GM12878 (cell line): ENCODE measurements at regions not wholly inside any gene's neighbourhood (a gene's known extent, or its start where the extent isn't known, plus 50 kb on each side); places are given as distances from the start of the nearest gene placed in this dataset.
"Not testable (repeated sequence)": the region's sequence is repeated elsewhere in the genome, so short reads cannot be mapped to it uniquely, and the experiment has no call there.

ENCODE experiments used
- ATAC-seq: fragments of 200-7000 bp; cut with Tn5 transposase; 3 replicates; pipeline ENCODE4 v1.9.1; 2020; ENCODE audit warnings: mild to moderate bottlenecking, moderate library complexity
- BruUV-seq: library from RNA; stranded (reverse); fragments of 400-500 nt; replicated peaks from 2 replicates; lab custom pipeline; 2021; lab: Mats Ljungman, UMichigan
- CTCF ChIA-PET: fragments of 300-600 bp; sonication (Branson Sonifier 250); formaldehyde crosslinking; extraction: SDS; loops from one replicate; lab custom pipeline; 2021; ENCODE audit warnings: inconsistent platforms; lab: Yijun Ruan, JAX
- POLR2A ChIA-PET: fragments of 350-600 bp; formaldehyde crosslinking; extraction: SDS; loops from one replicate; lab custom pipeline; 2021; ENCODE audit warnings: inconsistent platforms; lab: Charles Lee
- RAD21 ChIA-PET: fragments of 300-600 bp; sonication (Branson Sonifier 250); formaldehyde crosslinking; loops from one replicate; lab custom pipeline; 2023; ENCODE audit warnings: antibody characterized with exemption; ENCODE audit not compliant: unreplicated experiment; lab: Charles Lee
- SMC1A ChIA-PET: fragments of 300-600 bp; sonication (Branson Sonifier 250); formaldehyde crosslinking; loops from one replicate; lab custom pipeline; 2023; ENCODE audit not compliant: unreplicated experiment, uncharacterized antibody; lab: Charles Lee
- DNase-seq: peaks from one replicate; pipeline ENCODE4 v3.0.0-alpha.2; 2011; ENCODE audit warnings: low read depth, low spot score
- FAIRE-seq: peaks from 3 replicates; lab custom pipeline; 2011; peaks lifted over from hg19 to GRCh38; lab: Jason Lieb, UNC
- H2AFZ ChIP-seq: 2 replicates; pipeline ENCODE4 v1.6.0; 2011; ENCODE audit warnings: low read depth, low read length, control low read depth; ENCODE audit not compliant: control insufficient read depth
- H3K27ac ChIP-seq: 2 replicates; pipeline ENCODE4 v1.5.1; 2011; ENCODE audit warnings: control low read depth; ENCODE audit not compliant: control insufficient read depth, insufficient read depth
- H3K27me3 ChIP-seq, 2 experiments: replicated peaks in 1 of 2; 2 replicates each; pipeline versions ENCODE4 v1.6.0 to v1.6.1; 2011; ENCODE audit warnings: low read length in 1 of 2; ENCODE audit not compliant: control insufficient read depth in 2 of 2, insufficient read depth in 2 of 2
- H3K36me3 ChIP-seq, 2 experiments: 2 replicates each; pipeline ENCODE4 v1.5.1; 2011; ENCODE audit warnings: low read length in 1 of 2; ENCODE audit not compliant: control insufficient read depth in 2 of 2, insufficient read depth in 2 of 2
- H3K4me1 ChIP-seq: 2 replicates; pipeline ENCODE4 v1.6.1; 2011; ENCODE audit warnings: mild to moderate bottlenecking, low read length, moderate library complexity, mixed read lengths; ENCODE audit not compliant: control insufficient read depth, insufficient read depth
- H3K4me2 ChIP-seq: 2 replicates; pipeline ENCODE4 v1.6.0; 2011; ENCODE audit warnings: control low read depth; ENCODE audit not compliant: control insufficient read depth, insufficient read depth
- H3K4me3 ChIP-seq: fragments of 200-600 bp; sonication (generic); 2 replicates; pipeline ENCODE4 v1.5.1; 2016
- H3K79me2 ChIP-seq: 2 replicates; pipeline ENCODE4 v1.6.0; 2011; ENCODE audit warnings: low read length; ENCODE audit not compliant: control insufficient read depth, insufficient read depth
- H3K9ac ChIP-seq: 2 replicates; pipeline ENCODE4 v1.8.0; 2011; ENCODE audit warnings: low read length, control low read depth, mixed read lengths; ENCODE audit not compliant: control insufficient read depth, insufficient read depth
- H3K9me3 ChIP-seq: replicated peaks from 3 replicates; pipeline ENCODE4 v1.5.1; 2011; ENCODE audit warnings: mild to moderate bottlenecking, low read length; ENCODE audit not compliant: control insufficient read depth, insufficient read depth
- H4K20me1 ChIP-seq: 2 replicates; pipeline ENCODE4 v1.6.0; 2011; ENCODE audit not compliant: control insufficient read depth, insufficient read depth
- BACH1 ChIP-seq: fragments of 450-650 bp; IDR thresholded peaks from 2 replicates; pipeline ENCODE4 v1.6.1; 2017; ENCODE audit warnings: mild to moderate bottlenecking, borderline replicate concordance
- CBX5 ChIP-seq: sonication (generic); IDR thresholded peaks from 2 replicates; pipeline ENCODE4 v1.6.1; 2016; ENCODE audit warnings: low read depth, moderate library complexity, mild to moderate bottlenecking, inconsistent platforms
- EED ChIP-seq: sonication (generic); IDR thresholded peaks from 2 replicates; pipeline ENCODE4 v1.6.1; 2016; ENCODE audit warnings: antibody characterized with exemption, low read depth
- FOXK2 ChIP-seq: fragments of 450-650 bp; IDR thresholded peaks from 2 replicates; pipeline ENCODE4 v1.6.1; 2017; ENCODE audit warnings: mild to moderate bottlenecking, moderate library complexity
- MAX ChIP-seq: IDR thresholded peaks from 2 replicates; pipeline ENCODE4 v1.6.1; 2012; ENCODE audit warnings: low read depth, low read length, improper control_type of control experiment
- MTA3 ChIP-seq: IDR thresholded peaks from 2 replicates; pipeline ENCODE4 v1.6.1; 2012; ENCODE audit warnings: low read length, inconsistent platforms, borderline replicate concordance
- NFYA ChIP-seq: IDR thresholded peaks from 2 replicates; pipeline ENCODE4 v1.6.1; 2011; ENCODE audit warnings: low read depth, mild to moderate bottlenecking, low read length, improper control_type of control experiment, borderline replicate concordance
- POLR2A ChIP-seq: IDR thresholded peaks from 2 replicates; pipeline ENCODE4 v1.6.1; 2011; ENCODE audit warnings: low read depth, mild to moderate bottlenecking, low read length
- SREBF1 ChIP-seq: IDR thresholded peaks from 2 replicates; pipeline ENCODE4 v1.6.1; 2012; ENCODE audit warnings: mild to moderate bottlenecking, low read length
- SUZ12 ChIP-seq: fragments of 200-600 bp; sonication (generic); IDR thresholded peaks from one replicate; pipeline ENCODE4 v1.6.1; 2018; ENCODE audit warnings: antibody characterized with exemption, mild to moderate bottlenecking; ENCODE audit not compliant: unreplicated experiment
- TCF7 ChIP-seq: IDR thresholded peaks from 2 replicates; pipeline ENCODE4 v1.6.1; 2014; ENCODE audit warnings: antibody characterized with exemption, borderline replicate concordance
- ZBTB33 ChIP-seq: fragments of 450-650 bp; IDR thresholded peaks from 2 replicates; pipeline ENCODE4 v1.6.1; 2017; ENCODE audit warnings: mild to moderate bottlenecking
- ZNF217 ChIP-seq: fragments of 450-650 bp; IDR thresholded peaks from 2 replicates; pipeline ENCODE4 v1.6.1; 2017; ENCODE audit warnings: antibody characterized with exemption, mild to moderate bottlenecking
- WGBS: methylation state at CpG from one replicate; pipeline ENCODE4 v1.1.6; 2016; ENCODE audit warnings: low lambda C conversion rate; ENCODE audit not compliant: insufficient replicate concordance, insufficient coverage; ENCODE audit errors: missing lambda C conversion rate; 5-methylcytosine and 5-hydroxymethylcytosine counted together
- in situ Hi-C: fragments of 300-500 bp; cut with MboI; formaldehyde crosslinking; loops from 9 replicates; pipeline ENCODE4 v1.14.3; 2018; ENCODE audit warnings: mixed read lengths
- intact Hi-C: fragments of 100-400 bp; cut with micrococcal nuclease; formaldehyde crosslinking; loops from one replicate; pipeline ENCODE4 v1.14.2; 2022; ENCODE audit not compliant: unreplicated experiment
- TF ChIP-seq, protein P1 (sequence below): IDR thresholded peaks from 2 replicates; pipeline ENCODE4 v1.6.1; 2011; ENCODE audit warnings: low read depth, low read length, improper control_type of control experiment, borderline replicate concordance

DNA sequence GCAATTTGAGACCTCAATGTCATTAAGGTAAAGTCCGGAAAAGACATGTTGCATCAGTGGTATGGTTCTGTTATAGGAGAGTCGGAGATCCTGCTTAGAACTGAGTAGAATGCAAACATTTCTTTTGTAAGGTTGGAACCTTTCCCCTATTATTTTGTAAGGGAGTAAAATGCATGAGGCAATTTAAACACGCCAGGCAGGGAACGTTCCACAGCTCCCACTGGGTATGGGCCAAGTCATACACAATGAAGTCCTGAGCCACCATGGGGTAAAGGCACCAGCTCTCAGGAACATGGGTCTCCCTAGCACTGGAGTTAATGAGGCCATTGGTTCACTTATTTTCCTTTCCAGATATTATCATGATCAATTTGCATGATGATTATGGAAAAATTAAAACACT, 116.6 kb upstream of the NR2F2 start:
- no TSS peak for BruUV-seq
- POLR2A ChIA-PET: no interaction called here
- no peak for FAIRE-seq

GRCh38 chr15:96216481-96216880, 114.0 kb upstream of the NR2F2 start:
- in situ Hi-C loops, H3K36me3 ChIP-seq, H3K9ac ChIP-seq, H3K4me3 ChIP-seq, H3K27me3 ChIP-seq, H3K4me1 ChIP-seq, DNase-seq, POLR2A ChIA-PET, H3K4me2 ChIP-seq, FAIRE-seq, H4K20me1 ChIP-seq, H3K9me3 ChIP-seq, H3K79me2 ChIP-seq, BruUV-seq, intact Hi-C loops, H2AFZ ChIP-seq, H3K27ac ChIP-seq, ATAC-seq, RAD21 ChIA-PET: not testable (repeated sequence)
- SMC1A ChIA-PET: interaction anchor here (1.0 to 1.6 kb wide), 5 partner anchors 92 to 178 kb away, joined by 3 to 4 read pairs (median 3); no protein-coding TSS in a partner anchor
- CTCF ChIA-PET: interaction anchor here (0.9 kb wide), 1 partner anchor 9 kb away, joined by 3 read pairs; no protein-coding TSS in a partner anchor
- WGBS: no CpG with 5 or more reads among the region's 1 CpG

More for the DNA sequence above, 116.6 kb upstream of the NR2F2 start:
- Histone ChIP-seq H2AFZ (no peak overlapping the region), H3K4me1 (no peaks in the 10 kb centered on the region), H3K36me3 (no peaks in the 10 kb centered on the region), H3K4me3 (no peak overlapping the region), H3K79me2 (no peaks in the 10 kb centered on the region), H3K4me2 (no peak overlapping the region), H3K9ac (no peak overlapping the region), H3K27ac (no peak overlapping the region), H4K20me1 (no peaks in the 10 kb centered on the region), H3K9me3 (peaks cover 1% of the 10 kb centered on the region; the same call in 1 of the 3 replicates), H3K27me3 (no peaks in the 10 kb centered on the region)
- ChIA-PET CTCF (no interaction called here), SMC1A (no interaction called here), RAD21 (no interaction called here)
- in situ Hi-C loops (no loop called here), intact Hi-C loops (no loop called here)
- 42% methylated on average over 4 of the region's 4 CpGs for WGBS
- ATAC-seq: no peak
- DNase-seq: no peak
- TF ChIP-seq POLR2A (no peak), SUZ12 (no peak), MAX (no peak), EED (no peak), ZNF217 (no peak), CBX5 (no peak), NFYA (no peak), MTA3 (no peak), BACH1 (no peak), SREBF1 (no peak), ZBTB33 (no peak), TCF7 (no peak), FOXK2 (no peak)
- TF ChIP-seq, protein P1, sequence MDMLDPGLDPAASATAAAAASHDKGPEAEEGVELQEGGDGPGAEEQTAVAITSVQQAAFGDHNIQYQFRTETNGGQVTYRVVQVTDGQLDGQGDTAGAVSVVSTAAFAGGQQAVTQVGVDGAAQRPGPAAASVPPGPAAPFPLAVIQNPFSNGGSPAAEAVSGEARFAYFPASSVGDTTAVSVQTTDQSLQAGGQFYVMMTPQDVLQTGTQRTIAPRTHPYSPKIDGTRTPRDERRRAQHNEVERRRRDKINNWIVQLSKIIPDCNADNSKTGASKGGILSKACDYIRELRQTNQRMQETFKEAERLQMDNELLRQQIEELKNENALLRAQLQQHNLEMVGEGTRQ: no peak
